Liver (tissue), 3 donors: ENCODE measurements at regions not wholly inside any gene's neighbourhood (a gene's known extent, or its start where the extent isn't known, plus 50 kb on each side); places are given as distances from the start of the nearest gene placed in this dataset.

Experiments
- ATF3 ChIP-seq: IDR thresholded peaks from 2 replicates; pipeline ENCODE4 v1.6.1; 2016; ENCODE audit warnings: antibody characterized with exemption
- CTCF ChIP-seq: fragments of 150-350 bp; IDR thresholded peaks from 2 replicates; pipeline ENCODE4 v1.5.1; 2017; ENCODE audit warnings: improper control_type of control experiment, low read depth, low read length; ENCODE audit not compliant: missing input control
- EGR1 ChIP-seq, 2 donors: IDR thresholded peaks; 2 replicates each; pipeline ENCODE4 v1.6.1; 2016 to 2018; ENCODE audit warnings: antibody characterized with exemption in 2 of 2, low read depth in 2 of 2
- FOXA2 ChIP-seq: IDR thresholded peaks from 2 replicates; pipeline ENCODE4 v1.6.1; 2016; ENCODE audit warnings: antibody characterized with exemption
- GABPA ChIP-seq, 2 donors: IDR thresholded peaks in 1 of 2; conservative IDR thresholded peaks in 1 of 2; 2 replicates each; pipeline ENCODE4 v1.6.1; 2016; ENCODE audit warnings: antibody characterized with exemption in 2 of 2, mild to moderate bottlenecking in 1 of 2, moderate library complexity in 1 of 2
- JUND ChIP-seq, 2 donors: IDR thresholded peaks; 2 replicates each; pipeline ENCODE4 v1.6.1; 2016; ENCODE audit warnings: antibody characterized with exemption in 2 of 2
- MAX ChIP-seq: IDR thresholded peaks from 2 replicates; pipeline ENCODE4 v1.6.1; 2016; ENCODE audit warnings: antibody characterized with exemption
- RAD21 ChIP-seq, 2 donors: IDR thresholded peaks; 2 replicates each; pipeline ENCODE4 v1.6.1; 2016; ENCODE audit warnings: antibody characterized with exemption in 2 of 2, mild to moderate bottlenecking in 2 of 2
- REST ChIP-seq: IDR thresholded peaks from 2 replicates; pipeline ENCODE4 v1.6.1; 2016; ENCODE audit warnings: antibody characterized with exemption, mild to moderate bottlenecking
- YY1 ChIP-seq: IDR thresholded peaks from 2 replicates; pipeline ENCODE4 v1.6.1; 2016; ENCODE audit warnings: antibody characterized with exemption, mild to moderate bottlenecking
- donor health status: healthy.
- donor health status: healthy.

GRCh38 chr1:234918181-234918841 is 210.3 kb downstream of the TOMM20 start:
- TF ChIP-seq CTCF (no peak), RAD21 (IDR thresholded peaks at IDR 0.05) (peak; percentile 49 to 70), YY1 (peak; percentile 78), FOXA2 (peak; percentile 54), ATF3 (no peak), EGR1 (IDR thresholded peaks at IDR 0.05; ENCODE audit: low read depth in 2 of 2) (peak in 1 of 2 donors; percentile 69), JUND (IDR thresholded peaks at IDR 0.05) (peak in 1 of 2 donors; percentile 57), GABPA (IDR thresholded peaks at IDR 0.05 in 1 of 2, conservative IDR thresholded peaks at IDR 0.05 in 1 of 2) (peak in 1 of 2 donors; percentile 38), REST (peak; percentile 52), MAX (peak; percentile 93)
